ENCODE measurements at regions not wholly inside any gene's neighbourhood (a gene's known extent, or its start where the extent isn't known, plus 50 kb on each side); places are given as distances from the start of the nearest gene placed in this dataset.

GRCh38 chr5:68534956-68535520 is 319.5 kb downstream of the PIK3R1 start:
- TF ChIP-seq, protein P1, sequence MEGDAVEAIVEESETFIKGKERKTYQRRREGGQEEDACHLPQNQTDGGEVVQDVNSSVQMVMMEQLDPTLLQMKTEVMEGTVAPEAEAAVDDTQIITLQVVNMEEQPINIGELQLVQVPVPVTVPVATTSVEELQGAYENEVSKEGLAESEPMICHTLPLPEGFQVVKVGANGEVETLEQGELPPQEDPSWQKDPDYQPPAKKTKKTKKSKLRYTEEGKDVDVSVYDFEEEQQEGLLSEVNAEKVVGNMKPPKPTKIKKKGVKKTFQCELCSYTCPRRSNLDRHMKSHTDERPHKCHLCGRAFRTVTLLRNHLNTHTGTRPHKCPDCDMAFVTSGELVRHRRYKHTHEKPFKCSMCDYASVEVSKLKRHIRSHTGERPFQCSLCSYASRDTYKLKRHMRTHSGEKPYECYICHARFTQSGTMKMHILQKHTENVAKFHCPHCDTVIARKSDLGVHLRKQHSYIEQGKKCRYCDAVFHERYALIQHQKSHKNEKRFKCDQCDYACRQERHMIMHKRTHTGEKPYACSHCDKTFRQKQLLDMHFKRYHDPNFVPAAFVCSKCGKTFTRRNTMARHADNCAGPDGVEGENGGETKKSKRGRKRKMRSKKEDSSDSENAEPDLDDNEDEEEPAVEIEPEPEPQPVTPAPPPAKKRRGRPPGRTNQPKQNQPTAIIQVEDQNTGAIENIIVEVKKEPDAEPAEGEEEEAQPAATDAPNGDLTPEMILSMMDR (IDR thresholded peaks at IDR 0.05), result no peak
- TF ChIP-seq EZH2 (IDR thresholded peaks at IDR 0.05), result no peak
- no peak for TF ChIP-seq EZH2phosphoT487 (IDR thresholded peaks at IDR 0.05)

All from neural progenitor cell (in vitro differentiated cells).